Activated CD8-positive, alpha-beta T cell treated with anti-CD3 and anti-CD28 coated beads for 36 hours (primary cell): ENCODE measurements at regions not wholly inside any gene's neighbourhood (a gene's known extent, or its start where the extent isn't known, plus 50 kb on each side); places are given as distances from the start of the nearest gene placed in this dataset.

Source experiments
- ATAC-seq: fragments of 200-7000 bp; cut with Tn5 transposase; one replicate; pipeline ENCODE4 v1.10.0; 2021; ENCODE audit warnings: mild to moderate bottlenecking, moderate library complexity
- CTCF ChIA-PET: fragments of 350-600 bp; sonication (Branson Sonifier 250); formaldehyde crosslinking; loops from one replicate; lab custom pipeline; 2021; ENCODE audit warnings: antibody characterized with exemption; lab: Charles Lee
- POLR2A ChIA-PET: fragments of 350-600 bp; sonication (Branson Sonifier 250); formaldehyde crosslinking; loops from one replicate; lab custom pipeline; 2021; ENCODE audit warnings: antibody characterized with exemption; lab: Charles Lee
- DNase-seq: peaks from one replicate; pipeline ENCODE4 v3.0.0-alpha.2; 2020
- H3K27ac Mint-ChIP-seq: one replicate; pipeline ENCODE4 v1.8.0; 2021; ENCODE audit warnings: mild to moderate bottlenecking, mixed read lengths
- H3K27me3 Mint-ChIP-seq: one replicate; pipeline ENCODE4 v1.8.0; 2021; ENCODE audit warnings: mixed read lengths
- H3K36me3 Mint-ChIP-seq: one replicate; pipeline ENCODE4 v1.8.0; 2021; ENCODE audit warnings: low read depth, mixed read lengths
- H3K4me1 Mint-ChIP-seq: one replicate; pipeline ENCODE4 v1.8.0; 2021; ENCODE audit warnings: low read depth, mixed read lengths
- H3K4me3 Mint-ChIP-seq: one replicate; pipeline ENCODE4 v1.8.0; 2021; ENCODE audit warnings: mild to moderate bottlenecking, moderate library complexity, mixed read lengths
- H3K9me3 Mint-ChIP-seq: one replicate; pipeline ENCODE4 v1.8.0; 2021; ENCODE audit warnings: mixed read lengths
- CTCF ChIP-seq: fragments of 200-600 bp; IDR thresholded peaks from one replicate; pipeline ENCODE4 v1.8.0; 2022; ENCODE audit warnings: antibody characterized with exemption, mild to moderate bottlenecking
- intact Hi-C: fragments of 100-400 bp; cut with micrococcal nuclease; formaldehyde crosslinking; loops from one replicate; pipeline ENCODE4 v1.10.0; 2022

- Mint-ChIP-seq H3K27me3 (no peaks in the 10 kb centered on the region), H3K27ac (no peak overlapping the region), H3K36me3 (no peaks in the 10 kb centered on the region), H3K9me3 (no peaks in the 10 kb centered on the region), H3K4me3 (no peak overlapping the region), H3K4me1 (no peaks in the 10 kb centered on the region)
- DNase-seq, result no peak
- intact Hi-C loops, result no loop called here
- POLR2A ChIA-PET, result no interaction called here
- TF ChIP-seq CTCF, result no peak
- no peak for ATAC-seq
- CTCF ChIA-PET, result interaction anchor here (1.2 kb wide), 1 partner anchor 379 kb away, joined by 3 read pairs; no protein-coding TSS in a partner anchor
Measured at GRCh38 chr2:215552144-215552580, 116.3 kb upstream of the FN1 start.

- ATAC-seq (no peak), DNase-seq (no peak)
- Mint-ChIP-seq H3K27ac (no peak overlapping the region), H3K4me3 (no peak overlapping the region), H3K27me3 (peaks cover 1% of the 10 kb centered on the region), H3K9me3 (no peaks in the 10 kb centered on the region), H3K36me3 (no peaks in the 10 kb centered on the region), H3K4me1 (no peaks in the 10 kb centered on the region)
- intact Hi-C loops, result no loop called here
- ChIA-PET CTCF (no interaction called here), POLR2A (no interaction called here)
- no peak for TF ChIP-seq CTCF
Measured at GRCh38 chr2:215550331-215550730, 114.5 kb upstream of the FN1 start.

- Mint-ChIP-seq H3K4me3 (no peak overlapping the region), H3K9me3 (no peaks in the 10 kb centered on the region), H3K4me1 (no peaks in the 10 kb centered on the region), H3K27ac (no peak overlapping the region), H3K27me3 (peaks cover 4% of the 10 kb centered on the region), H3K36me3 (no peaks in the 10 kb centered on the region)
- POLR2A ChIA-PET, result no interaction called here
- intact Hi-C loops, result no loop called here
- no peak for DNase-seq
- TF ChIP-seq CTCF, result no peak
- CTCF ChIA-PET, result no interaction called here
- no peak for ATAC-seq
Measured at GRCh38 chr2:215548714-215549113, 112.8 kb upstream of the FN1 start.

- intact Hi-C loops, result no loop called here
- DNase-seq (no peak), ATAC-seq (no peak)
- no peaks in the 10 kb centered on the region for H3K36me3 Mint-ChIP-seq
- peaks cover 6% of the 10 kb centered on the region for H3K27me3 Mint-ChIP-seq
- POLR2A ChIA-PET, result no interaction called here
- no peak overlapping the region for H3K4me3 Mint-ChIP-seq
- H3K9me3 Mint-ChIP-seq, result no peaks in the 10 kb centered on the region
- H3K4me1 Mint-ChIP-seq, result no peaks in the 10 kb centered on the region
- TF ChIP-seq CTCF, result no peak
- H3K27ac Mint-ChIP-seq, result no peak overlapping the region
- CTCF ChIA-PET, result no interaction called here
Measured at GRCh38 chr2:215542690-215543089, 106.8 kb upstream of the FN1 start.

- DNase-seq, result no peak
- no peaks in the 10 kb centered on the region for H3K9me3 Mint-ChIP-seq
- ChIA-PET CTCF (no interaction called here), POLR2A (no interaction called here)
- H3K4me1 Mint-ChIP-seq, result no peaks in the 10 kb centered on the region
- intact Hi-C loops, result no loop called here
- H3K27ac Mint-ChIP-seq, result no peak overlapping the region
- no peaks in the 10 kb centered on the region for H3K36me3 Mint-ChIP-seq
- no peak for TF ChIP-seq CTCF
- H3K27me3 Mint-ChIP-seq, result peaks cover 6% of the 10 kb centered on the region
- ATAC-seq, result no peak
- H3K4me3 Mint-ChIP-seq, result no peak overlapping the region
Measured at GRCh38 chr2:215540658-215541057, 104.8 kb upstream of the FN1 start.
